ENCODE measurements at regions not wholly inside any gene's neighbourhood (a gene's known extent, or its start where the extent isn't known, plus 50 kb on each side); places are given as distances from the start of the nearest gene placed in this dataset.
"Not testable (repeated sequence)": the region's sequence is repeated elsewhere in the genome, so short reads cannot be mapped to it uniquely, and the experiment has no call there.

- no peak for FAIRE-seq
These were observed 354.9 kb upstream of the SEMA3C start for GRCh38 chr7:81273601-81274397.

GRCh38 chr7:81272176-81272575 lies 353.3 kb upstream of the SEMA3C start:
- no peak for FAIRE-seq

- no peak for FAIRE-seq
These were observed 349.7 kb upstream of the SEMA3C start for GRCh38 chr7:81268551-81268950.

- FAIRE-seq, result no peak
These were observed 348.7 kb upstream of the SEMA3C start for GRCh38 chr7:81267508-81267907.

- no peak for FAIRE-seq
These were observed 345.3 kb upstream of the SEMA3C start for GRCh38 chr7:81264116-81264515.

- peak; percentile 76 for FAIRE-seq
These were observed 341.3 kb upstream of the SEMA3C start for GRCh38 chr7:81260152-81260551.

- FAIRE-seq, result no peak
These were observed 338.1 kb upstream of the SEMA3C start for GRCh38 chr7:81256991-81257390.

GRCh38 chr7:81248420-81248819 lies 329.6 kb upstream of the SEMA3C start:
- FAIRE-seq, result no peak

- not testable (repeated sequence) for FAIRE-seq
These were observed 328.5 kb upstream of the SEMA3C start for GRCh38 chr7:81247364-81247763.

- no peak for FAIRE-seq
These were observed 326.5 kb upstream of the SEMA3C start for GRCh38 chr7:81245353-81245752.

GRCh38 chr7:81244224-81244623 lies 325.4 kb upstream of the SEMA3C start:
- FAIRE-seq, result no peak

GRCh38 chr7:81236560-81236959 lies 317.7 kb upstream of the SEMA3C start:
- no peak for FAIRE-seq

- no peak for FAIRE-seq
These were observed 317.1 kb upstream of the SEMA3C start for GRCh38 chr7:81235997-81236396.

- no peak for FAIRE-seq
These were observed 316.0 kb upstream of the SEMA3C start for GRCh38 chr7:81234896-81235295.

- no peak for FAIRE-seq
These were observed 314.5 kb upstream of the SEMA3C start for GRCh38 chr7:81233208-81233940.

- FAIRE-seq, result no peak
These were observed 313.4 kb upstream of the SEMA3C start for GRCh38 chr7:81232084-81232799.

GRCh38 chr7:81231301-81231838 lies 312.5 kb upstream of the SEMA3C start:
- no peak for FAIRE-seq

- no peak for FAIRE-seq
These were observed 307.4 kb upstream of the SEMA3C start for GRCh38 chr7:81226234-81226633.

- FAIRE-seq, result not testable (repeated sequence)
These were observed 303.8 kb upstream of the SEMA3C start for GRCh38 chr7:81222692-81223091.

GRCh38 chr7:81221527-81222217 lies 302.8 kb upstream of the SEMA3C start:
- FAIRE-seq, result no peak

- FAIRE-seq, result peak; percentile 6
These were observed 299.7 kb upstream of the SEMA3C start for GRCh38 chr7:81218480-81219106.

- no peak for FAIRE-seq
These were observed 294.5 kb upstream of the SEMA3C start for GRCh38 chr7:81213394-81213793.

Measured in G401.6 (cell line).